HUES48 (cell line): ENCODE measurements at regions not wholly inside any gene's neighbourhood (a gene's known extent, or its start where the extent isn't known, plus 50 kb on each side); places are given as distances from the start of the nearest gene placed in this dataset.

ENCODE experiments used
- H3K27ac ChIP-seq: one replicate; pipeline ENCODE4 v1.7.0; 2013; ENCODE audit warnings: low read depth, low read length, inconsistent platforms
- H3K27me3 ChIP-seq: 2 replicates; pipeline ENCODE4 v1.6.1; 2013; ENCODE audit warnings: mild to moderate bottlenecking, low read length; ENCODE audit not compliant: control insufficient read depth, insufficient read depth
- H3K36me3 ChIP-seq: 2 replicates; pipeline ENCODE4 v1.6.1; 2013; ENCODE audit warnings: low read length; ENCODE audit not compliant: control insufficient read depth, insufficient read depth
- H3K4me1 ChIP-seq: 2 replicates; pipeline ENCODE4 v1.6.1; 2013; ENCODE audit warnings: mild to moderate bottlenecking, low read length; ENCODE audit not compliant: control insufficient read depth, insufficient read depth
- H3K4me3 ChIP-seq: 2 replicates; pipeline ENCODE4 v1.5.1; 2013; ENCODE audit warnings: mild to moderate bottlenecking, low read depth, low read length
- H3K9ac ChIP-seq: 2 replicates; pipeline ENCODE4 v1.6.1; 2013; ENCODE audit warnings: mild to moderate bottlenecking, low read depth, low read length, moderate library complexity
- H3K9me3 ChIP-seq: 2 replicates; pipeline ENCODE4 v1.6.1; 2013; ENCODE audit warnings: low read length; ENCODE audit not compliant: control insufficient read depth, insufficient read depth

DNA sequence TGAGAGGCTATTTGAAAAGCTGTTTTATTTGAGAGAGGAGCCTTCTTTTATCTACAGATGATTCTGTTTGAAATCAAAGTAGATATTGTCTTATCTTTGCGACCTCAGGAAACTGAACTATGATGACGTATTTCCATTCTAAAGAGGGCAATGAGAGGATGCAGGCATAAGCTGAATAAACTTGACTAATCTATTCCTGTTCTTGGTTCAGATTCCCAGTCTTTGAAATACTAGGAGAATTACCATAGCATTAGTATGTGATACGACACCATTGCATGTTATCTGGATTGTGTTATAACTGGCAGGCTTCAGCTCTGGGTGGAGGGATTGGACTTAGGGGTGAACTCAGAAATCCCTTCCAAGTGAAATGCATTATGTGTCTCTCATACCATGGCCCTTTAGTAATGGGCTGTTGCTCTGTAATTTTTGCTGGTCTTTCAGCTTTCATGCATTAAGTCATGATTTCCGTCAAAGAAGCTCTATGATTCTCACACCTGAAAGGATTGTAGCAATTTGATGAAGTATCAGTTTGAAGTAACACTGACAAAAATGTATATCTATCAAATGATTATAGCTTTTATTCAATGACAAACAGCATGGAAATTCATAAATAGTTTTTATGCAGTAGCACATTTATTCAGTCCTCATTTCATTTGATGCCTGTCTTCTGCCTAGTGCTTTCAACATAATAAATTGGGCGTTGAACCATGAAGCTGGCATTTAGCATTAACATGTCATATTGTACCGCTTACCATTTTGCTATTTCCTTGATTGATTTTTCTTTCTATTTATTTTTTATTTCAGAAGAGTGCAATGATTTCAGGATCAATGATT lies 138.4 kb upstream of the SPACA1 start:
- Histone ChIP-seq H3K27me3 (no peaks in the 10 kb centered on the region), H3K4me3 (no peak overlapping the region), H3K9ac (no peak overlapping the region), H3K36me3 (no peaks in the 10 kb centered on the region), H3K9me3 (no peaks in the 10 kb centered on the region), H3K27ac (no peak overlapping the region), H3K4me1 (peaks cover 48% of the 10 kb centered on the region)

DNA sequence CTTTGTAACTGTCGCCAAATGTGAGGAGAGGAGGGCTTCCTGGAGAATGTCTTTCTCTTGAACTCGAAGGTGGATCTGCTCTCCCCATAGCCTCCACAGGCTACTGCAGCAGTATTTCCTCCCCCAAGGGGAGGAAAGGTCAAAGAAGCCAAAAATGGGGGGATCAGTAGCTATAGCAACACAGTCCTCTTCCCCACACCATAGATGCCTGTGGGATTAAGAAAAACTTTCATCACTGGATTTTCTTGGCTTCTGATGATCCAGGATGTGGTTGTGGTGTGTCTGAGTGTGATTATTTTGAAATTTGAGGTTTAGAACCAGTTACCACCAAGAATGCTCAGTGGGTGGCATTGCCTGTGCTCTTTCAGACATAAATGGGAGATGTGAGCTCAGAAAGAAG lies 140.1 kb upstream of the SPACA1 start:
- H3K4me1 ChIP-seq = peaks cover 57% of the 10 kb centered on the region
- no peak overlapping the region for H3K4me3 ChIP-seq
- H3K9me3 ChIP-seq = no peaks in the 10 kb centered on the region
- H3K27me3 ChIP-seq = no peaks in the 10 kb centered on the region
- no peaks in the 10 kb centered on the region for H3K36me3 ChIP-seq
- H3K9ac ChIP-seq = no peak overlapping the region
- H3K27ac ChIP-seq = no peak overlapping the region

DNA sequence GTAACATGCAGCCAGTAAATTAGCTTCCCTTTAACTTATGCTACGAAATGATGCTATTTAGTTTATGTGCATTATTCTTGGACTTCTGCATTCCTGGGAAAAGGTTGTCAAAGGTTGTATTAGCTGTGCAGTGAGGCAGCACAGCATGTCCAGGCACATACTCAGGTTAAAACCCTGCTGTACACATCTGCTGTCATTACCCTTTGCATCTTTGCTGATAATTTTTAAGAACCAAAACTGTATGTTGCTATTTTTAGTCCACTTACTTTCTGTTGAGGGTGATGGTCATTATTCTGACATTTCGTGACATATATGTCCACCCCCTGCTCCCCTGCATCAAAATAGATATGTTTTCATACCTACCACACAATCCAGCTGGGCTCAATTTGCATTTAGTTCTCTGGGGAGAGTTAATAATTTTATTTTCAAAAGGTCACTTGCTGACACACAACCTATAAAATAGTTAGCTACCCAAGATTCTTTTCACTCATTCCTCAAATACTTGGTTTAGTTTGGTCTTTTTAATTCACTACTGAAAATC lies 142.5 kb upstream of the SPACA1 start:
- Histone ChIP-seq H3K36me3 (no peaks in the 10 kb centered on the region), H3K27ac (no peak overlapping the region), H3K27me3 (no peaks in the 10 kb centered on the region), H3K4me3 (no peak overlapping the region), H3K4me1 (peaks cover 58% of the 10 kb centered on the region), H3K9me3 (no peaks in the 10 kb centered on the region), H3K9ac (no peak overlapping the region)

DNA sequence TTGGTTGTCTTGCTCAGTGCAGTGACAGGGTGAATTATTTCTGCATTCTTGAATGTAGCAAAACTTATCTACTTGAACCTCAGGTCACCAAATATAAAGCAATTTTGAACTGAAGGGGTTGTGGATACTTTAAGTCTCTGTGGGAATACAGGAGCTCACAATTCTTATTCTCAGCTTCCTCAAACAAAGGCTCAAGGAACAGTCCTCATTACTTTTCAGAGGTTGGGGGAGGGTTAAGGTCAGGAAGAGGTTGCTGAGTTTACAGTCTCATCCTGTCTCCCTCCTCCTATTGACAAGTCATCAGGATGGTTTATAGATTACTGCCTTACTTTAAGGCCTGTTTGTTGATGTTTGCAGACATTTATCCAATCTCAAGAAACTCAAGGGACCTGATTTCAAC lies 143.6 kb upstream of the SPACA1 start:
- Histone ChIP-seq H3K27ac (peak overlapping the region; percentile 70), H3K9ac (no peak overlapping the region)

DNA sequence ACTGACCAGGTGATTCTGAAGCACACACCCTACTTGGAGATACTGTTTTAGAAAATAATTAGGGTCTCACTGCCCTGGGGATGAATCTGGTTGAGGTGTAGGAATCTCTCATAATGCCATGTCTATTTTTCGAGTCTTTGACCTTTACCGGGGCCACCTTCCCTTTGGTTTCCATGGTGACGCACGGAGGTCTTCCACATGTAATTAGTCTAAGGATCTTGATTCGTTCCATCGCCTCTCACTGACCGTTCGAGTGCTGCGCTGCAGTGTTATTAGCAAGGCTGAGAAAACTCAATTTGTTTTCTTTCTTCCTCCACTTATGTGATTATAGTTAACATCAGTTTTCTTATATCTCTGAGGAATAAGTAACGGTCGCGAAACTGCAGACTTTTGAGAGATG lies 144.3 kb upstream of the SPACA1 start:
- Histone ChIP-seq H3K4me1 (peaks cover 55% of the 10 kb centered on the region), H3K36me3 (no peaks in the 10 kb centered on the region), H3K9ac (no peak overlapping the region), H3K27me3 (no peaks in the 10 kb centered on the region), H3K4me3 (no peak overlapping the region), H3K9me3 (no peaks in the 10 kb centered on the region), H3K27ac (peak overlapping the region; percentile 70)

More for the DNA sequence above, 143.6 kb upstream of the SPACA1 start:
- Histone ChIP-seq H3K4me3 (peak overlapping the region; percentile 34; the same call in 1 of the 2 replicates), H3K9me3 (no peaks in the 10 kb centered on the region), H3K36me3 (no peaks in the 10 kb centered on the region), H3K4me1 (peaks cover 56% of the 10 kb centered on the region), H3K27me3 (no peaks in the 10 kb centered on the region)

DNA sequence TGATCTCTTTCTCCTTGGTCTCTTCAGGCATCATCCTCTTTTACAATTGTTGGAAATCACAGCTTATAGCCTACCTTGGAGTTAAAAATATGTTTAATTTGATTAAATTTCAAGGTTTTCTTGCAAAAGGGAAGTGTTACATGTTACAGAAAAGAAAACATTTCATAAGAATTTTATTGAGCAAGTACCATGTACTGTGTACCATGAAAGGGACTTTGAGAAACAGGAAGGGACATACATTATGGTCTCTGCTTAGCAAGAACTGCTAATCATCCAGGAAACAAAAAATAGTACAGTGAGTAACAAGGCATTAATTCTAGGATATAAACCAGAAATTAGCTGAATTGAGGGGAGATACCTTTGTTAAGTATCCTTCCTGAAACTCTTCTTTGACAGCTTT lies 145.3 kb upstream of the SPACA1 start:
- Histone ChIP-seq H3K4me3 (no peak overlapping the region), H3K36me3 (no peaks in the 10 kb centered on the region), H3K27me3 (no peaks in the 10 kb centered on the region), H3K9ac (no peak overlapping the region), H3K4me1 (peaks cover 49% of the 10 kb centered on the region), H3K9me3 (no peaks in the 10 kb centered on the region), H3K27ac (no peak overlapping the region)

DNA sequence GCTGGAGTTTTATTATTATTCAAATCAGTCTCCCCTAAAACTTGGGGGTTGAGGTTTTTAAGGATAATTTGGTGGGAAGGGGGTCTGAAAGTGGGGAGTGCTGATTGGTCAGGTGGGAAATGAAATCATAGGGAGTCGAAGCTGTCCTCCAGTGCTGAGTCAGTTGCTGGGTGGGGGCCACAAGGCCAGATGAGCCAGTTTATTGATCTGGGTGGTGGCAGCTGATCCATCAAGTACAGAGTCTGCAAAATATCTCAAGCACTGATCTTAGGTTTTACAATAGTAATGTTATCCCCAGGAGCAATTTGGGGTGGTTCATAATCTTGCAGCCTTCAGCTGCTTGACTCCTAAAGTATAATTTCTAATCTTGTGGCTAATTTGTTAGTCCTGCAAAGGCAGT lies 146.0 kb upstream of the SPACA1 start:
- H3K4me1 ChIP-seq = peaks cover 48% of the 10 kb centered on the region
- H3K27ac ChIP-seq = no peak overlapping the region
- H3K9ac ChIP-seq = no peak overlapping the region
- H3K27me3 ChIP-seq = no peaks in the 10 kb centered on the region
- no peak overlapping the region for H3K4me3 ChIP-seq
- no peaks in the 10 kb centered on the region for H3K9me3 ChIP-seq
- no peaks in the 10 kb centered on the region for H3K36me3 ChIP-seq

DNA sequence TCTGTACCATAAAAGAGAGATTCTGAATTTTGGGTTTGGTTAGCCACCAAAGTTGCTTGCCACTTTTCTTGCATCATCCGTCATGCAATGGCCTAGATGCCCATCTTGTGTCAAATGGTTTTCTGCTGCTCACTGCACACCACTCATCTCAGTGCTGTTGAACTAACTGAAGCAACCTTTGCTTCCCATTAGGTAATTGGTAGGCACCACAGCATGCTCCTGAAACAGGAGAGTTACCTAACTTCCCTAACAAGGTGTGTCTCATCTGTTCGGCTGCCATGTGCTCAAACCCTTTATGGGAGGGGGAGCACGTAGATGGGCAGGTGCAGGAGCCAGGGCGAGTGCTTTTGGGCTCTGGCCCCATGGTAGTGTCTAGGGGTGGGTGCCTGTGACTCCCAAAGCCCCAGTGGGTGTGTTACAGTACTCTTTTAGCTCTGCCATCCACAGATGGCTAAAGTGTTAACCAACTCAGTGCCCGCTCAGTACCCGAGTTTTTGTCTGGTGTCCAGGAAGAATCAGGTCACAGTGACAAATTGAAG lies 147.4 kb upstream of the SPACA1 start:
- Histone ChIP-seq H3K4me1 (peaks cover 34% of the 10 kb centered on the region), H3K27me3 (no peaks in the 10 kb centered on the region), H3K4me3 (no peak overlapping the region), H3K36me3 (no peaks in the 10 kb centered on the region), H3K27ac (no peak overlapping the region), H3K9me3 (no peaks in the 10 kb centered on the region), H3K9ac (no peak overlapping the region)

DNA sequence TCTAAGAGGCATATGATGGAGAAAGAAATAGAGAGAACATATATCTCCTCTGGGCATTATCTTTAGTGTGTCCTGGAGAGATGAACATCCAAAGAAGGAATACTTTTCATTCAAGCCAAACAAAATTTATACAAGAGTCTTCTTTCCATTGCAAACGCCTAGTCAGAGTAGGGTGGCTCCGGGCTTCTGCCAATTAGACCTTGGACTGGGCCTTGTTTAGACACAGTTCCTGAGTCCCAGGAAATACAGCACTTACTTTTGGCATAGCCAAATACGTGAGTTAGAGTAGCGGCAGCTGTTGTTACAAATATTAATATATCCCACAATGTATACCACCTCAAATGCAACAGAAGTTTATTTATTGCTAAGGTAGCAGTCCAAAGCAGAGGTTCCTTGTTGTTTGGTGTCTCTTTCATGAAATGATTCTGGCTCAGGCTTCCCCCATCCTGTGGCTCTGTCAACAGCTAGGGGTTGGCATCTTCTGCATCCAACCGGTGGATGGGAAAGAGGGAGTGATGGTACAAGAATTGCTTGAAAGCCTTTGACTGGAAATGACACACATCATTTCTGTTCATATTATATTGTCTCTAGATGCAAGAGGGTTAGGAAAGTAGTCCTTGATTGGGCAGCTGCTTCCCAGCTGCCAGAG lies 148.0 kb upstream of the SPACA1 start:
- H3K36me3 ChIP-seq = no peaks in the 10 kb centered on the region
- H3K9ac ChIP-seq = no peak overlapping the region
- no peaks in the 10 kb centered on the region for H3K27me3 ChIP-seq
- H3K27ac ChIP-seq = no peak overlapping the region
- H3K4me3 ChIP-seq = no peak overlapping the region
- no peaks in the 10 kb centered on the region for H3K9me3 ChIP-seq
- peaks cover 28% of the 10 kb centered on the region for H3K4me1 ChIP-seq

DNA sequence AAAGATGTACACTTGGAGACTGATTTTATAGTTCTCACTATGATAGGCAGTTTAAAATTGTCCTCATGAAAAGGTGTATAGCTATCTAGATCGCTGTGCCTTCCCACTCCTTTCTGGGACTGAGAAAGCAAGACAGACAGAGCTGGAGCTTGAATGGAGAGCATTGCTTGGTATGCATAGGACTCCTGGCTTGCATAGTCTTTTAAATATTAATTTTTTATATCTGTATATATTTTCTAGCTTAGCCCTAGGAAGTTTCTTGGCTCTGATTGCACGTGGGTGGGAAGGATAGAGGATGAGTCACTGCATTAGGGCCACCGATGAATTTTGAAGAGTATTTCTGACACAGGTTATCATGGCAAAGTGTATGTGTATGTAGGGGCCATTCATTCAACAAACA lies 150.0 kb upstream of the SPACA1 start:
- Histone ChIP-seq H3K4me3 (no peak overlapping the region), H3K9ac (no peak overlapping the region), H3K27ac (no peak overlapping the region), H3K4me1 (peaks cover 8% of the 10 kb centered on the region; the same call in 1 of the 2 replicates), H3K9me3 (no peaks in the 10 kb centered on the region), H3K36me3 (no peaks in the 10 kb centered on the region), H3K27me3 (no peaks in the 10 kb centered on the region)

DNA sequence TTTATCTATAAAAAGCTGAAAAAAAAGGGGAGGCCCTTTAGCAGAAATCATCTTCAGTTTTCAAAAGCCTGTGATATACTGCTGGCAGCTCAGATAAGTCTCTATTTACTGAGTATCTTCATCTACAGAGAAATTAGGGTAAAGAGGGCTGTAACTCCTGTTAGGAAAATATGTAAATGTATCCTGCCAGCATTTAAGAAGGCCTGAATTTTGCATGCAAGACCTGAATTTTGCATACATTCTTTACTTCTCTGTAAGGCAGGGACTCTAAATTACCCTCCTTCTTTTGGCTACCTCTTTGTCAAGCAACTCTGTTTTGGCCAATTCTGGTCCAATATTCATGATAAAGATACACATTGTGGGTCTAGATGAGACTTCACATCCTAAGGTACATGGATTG lies 150.6 kb upstream of the SPACA1 start:
- no peaks in the 10 kb centered on the region for H3K36me3 ChIP-seq
- H3K4me3 ChIP-seq = no peak overlapping the region
- H3K9me3 ChIP-seq = no peaks in the 10 kb centered on the region
- H3K9ac ChIP-seq = no peak overlapping the region
- H3K27ac ChIP-seq = no peak overlapping the region
- H3K4me1 ChIP-seq = peaks cover 6% of the 10 kb centered on the region; the same call in 1 of the 2 replicates
- no peaks in the 10 kb centered on the region for H3K27me3 ChIP-seq
